GM23248 (cell line): ENCODE measurements at regions not wholly inside any gene's neighbourhood (a gene's known extent, or its start where the extent isn't known, plus 50 kb on each side); places are given as distances from the start of the nearest gene placed in this dataset.

ENCODE experiments used
- DNase-seq: peaks from one replicate; pipeline ENCODE4 v3.0.0-alpha.2; 2015
- H2AFZ ChIP-seq: fragments of 200-600 bp; sonication (generic); 2 replicates; pipeline ENCODE4 v1.6.1; 2016; ENCODE audit warnings: antibody characterized with exemption
- H3F3A ChIP-seq: fragments of 200-600 bp; sonication (generic); 2 replicates; pipeline ENCODE4 v1.6.1; 2016; ENCODE audit warnings: mild to moderate bottlenecking, antibody characterized with exemption, mixed run types; ENCODE audit not compliant: insufficient read depth
- H3K27ac ChIP-seq: fragments of 200-600 bp; sonication (generic); 2 replicates; pipeline ENCODE4 v1.5.1; 2016; ENCODE audit warnings: mild to moderate bottlenecking
- H3K27me3 ChIP-seq: fragments of 200-600 bp; sonication (generic); replicated peaks from 2 replicates; pipeline ENCODE4 v1.6.1; 2016; ENCODE audit warnings: mild to moderate bottlenecking; ENCODE audit not compliant: insufficient read depth
- H3K36me3 ChIP-seq: fragments of 200-600 bp; sonication (generic); 2 replicates; pipeline ENCODE4 v1.6.1; 2016; ENCODE audit warnings: low read depth, mild to moderate bottlenecking
- H3K4me1 ChIP-seq: fragments of 200-600 bp; sonication (generic); 2 replicates; pipeline ENCODE4 v1.6.1; 2016; ENCODE audit warnings: mild to moderate bottlenecking; ENCODE audit not compliant: insufficient read depth
- H3K4me2 ChIP-seq: fragments of 200-600 bp; sonication (generic); one replicate; pipeline ENCODE4 v1.6.1; 2016; ENCODE audit warnings: mild to moderate bottlenecking; ENCODE audit not compliant: unreplicated experiment
- H3K4me3 ChIP-seq: fragments of 200-600 bp; sonication (generic); 2 replicates; pipeline ENCODE4 v1.5.1; 2016; ENCODE audit warnings: mild to moderate bottlenecking
- H3K79me2 ChIP-seq: fragments of 200-600 bp; sonication (generic); 2 replicates; pipeline ENCODE4 v1.6.1; 2016; ENCODE audit warnings: mild to moderate bottlenecking; ENCODE audit not compliant: insufficient read depth
- H3K9ac ChIP-seq: fragments of 200-600 bp; sonication (generic); 2 replicates; pipeline ENCODE4 v1.6.1; 2016; ENCODE audit warnings: mild to moderate bottlenecking
- H3K9me2 ChIP-seq: fragments of 200-600 bp; sonication (generic); 2 replicates; pipeline ENCODE4 v1.6.1; 2016; ENCODE audit warnings: mixed run types, mild to moderate bottlenecking, moderate library complexity; ENCODE audit not compliant: insufficient read depth
- H3K9me3 ChIP-seq: fragments of 200-600 bp; sonication (generic); one replicate; pipeline ENCODE4 v1.6.1; 2017; ENCODE audit warnings: low read depth
- H4K20me1 ChIP-seq: fragments of 200-600 bp; sonication (generic); 2 replicates; pipeline ENCODE4 v1.6.0; 2016; ENCODE audit not compliant: insufficient read depth
- EZH2 ChIP-seq: fragments of 200-600 bp; sonication (generic); IDR thresholded peaks from 2 replicates; pipeline ENCODE4 v1.6.1; 2018; ENCODE audit warnings: antibody characterized with exemption, mild to moderate bottlenecking; ENCODE audit not compliant: insufficient read depth, poor library complexity, severe bottlenecking
- EZH2phosphoT487 ChIP-seq: fragments of 200-600 bp; sonication (generic); IDR thresholded peaks from 2 replicates; pipeline ENCODE4 v1.6.1; 2018; ENCODE audit warnings: antibody characterized with exemption, moderate library complexity, mild to moderate bottlenecking, low read depth; ENCODE audit not compliant: insufficient read depth
- WGBS, 2 experiments: methylation state at CpG; one replicate each; pipeline ENCODE4 v1.1.6; 2015 to 2017; ENCODE audit warnings: low lambda C conversion rate in 2 of 2, low coverage in 1 of 2; ENCODE audit errors: missing lambda C conversion rate in 2 of 2; 5-methylcytosine and 5-hydroxymethylcytosine counted together
- in situ Hi-C: fragments of 300-500 bp; cut with MboI; formaldehyde crosslinking; loops from 2 replicates; pipeline ENCODE4 v1.15.0; 2020

DNA sequence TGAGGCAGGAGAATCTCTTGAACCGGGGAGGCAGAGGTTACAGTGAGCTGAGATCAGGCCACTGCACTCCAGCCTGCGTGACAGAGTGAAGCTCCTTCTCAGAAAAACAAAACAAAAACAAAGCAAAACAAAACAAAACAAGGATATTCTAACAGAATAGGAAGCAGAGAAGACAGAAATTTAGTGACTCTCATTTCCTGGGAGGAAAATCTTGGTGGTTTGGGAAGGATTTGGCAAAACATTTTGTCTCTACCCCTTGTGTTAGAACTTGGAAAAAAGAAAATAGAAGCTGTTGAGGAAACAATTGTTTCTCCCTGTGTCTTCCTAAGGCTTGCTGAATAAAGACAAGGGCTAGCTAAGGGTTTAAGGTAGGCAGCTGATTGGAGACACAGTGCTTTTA, 79.7 kb upstream of the PTPRR start:
- H3K4me3 ChIP-seq = no peak overlapping the region
- in situ Hi-C loops = no loop called here
- TF ChIP-seq EZH2phosphoT487 (no peak), EZH2 (no peak)
- H3K27me3 ChIP-seq = no peaks in the 10 kb centered on the region
- H3F3A ChIP-seq = no peaks in the 10 kb centered on the region
- no peaks in the 10 kb centered on the region for H3K79me2 ChIP-seq
- no peaks in the 10 kb centered on the region for H3K36me3 ChIP-seq
- no peaks in the 10 kb centered on the region for H4K20me1 ChIP-seq
- H3K27ac ChIP-seq = no peak overlapping the region
- H3K9me2 ChIP-seq = no peaks in the 10 kb centered on the region
- WGBS, 2 experiments = 31 to 47% methylated on average over 2 of the region's 2 CpGs
- H3K4me2 ChIP-seq = no peak overlapping the region
- no peaks in the 10 kb centered on the region for H3K9me3 ChIP-seq
- H3K9ac ChIP-seq = no peak overlapping the region
- H2AFZ ChIP-seq = 0 out of 2 replicates have a peak overlapping the region, but pooled peaks have one; percentile 28
- H3K4me1 ChIP-seq = peaks cover 7% of the 10 kb centered on the region
- DNase-seq = no peak

DNA sequence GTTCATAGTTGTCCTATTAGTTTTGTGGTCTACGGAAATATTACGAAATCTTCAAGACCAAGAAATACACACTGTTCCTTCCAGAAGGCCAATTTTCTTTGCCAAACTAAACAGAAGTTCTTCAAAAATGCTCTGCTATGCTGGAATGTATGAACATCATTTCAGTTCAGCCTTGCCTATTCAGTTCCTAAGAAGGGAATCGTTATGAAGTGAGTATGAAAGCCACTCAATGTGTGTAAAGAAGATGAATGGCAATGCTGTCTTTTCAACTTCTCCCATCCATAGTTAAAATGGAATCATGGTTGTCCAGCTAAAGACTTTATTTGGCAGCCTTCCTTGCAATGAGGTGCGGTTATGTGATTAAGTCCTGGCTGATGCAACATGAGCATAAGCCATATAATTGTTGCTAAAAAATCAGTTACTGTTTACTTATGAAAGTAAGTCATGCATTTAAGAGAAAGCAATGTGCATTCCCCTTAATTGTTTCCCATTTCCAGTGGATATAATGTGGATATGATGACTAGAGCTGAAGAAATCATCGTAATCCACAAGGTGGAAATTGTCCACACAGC, 73.8 kb upstream of the PTPRR start:
- H3K27me3 ChIP-seq = no peaks in the 10 kb centered on the region
- no peaks in the 10 kb centered on the region for H3K9me2 ChIP-seq
- peaks cover 13% of the 10 kb centered on the region for H3F3A ChIP-seq
- in situ Hi-C loops = no loop called here
- H3K4me1 ChIP-seq = peaks cover 19% of the 10 kb centered on the region
- WGBS, 2 experiments = 11 to 14% methylated on average over 5 of the region's 5 CpGs
- no peaks in the 10 kb centered on the region for H3K9me3 ChIP-seq
- peak; percentile 88 for DNase-seq
- H3K79me2 ChIP-seq = no peaks in the 10 kb centered on the region
- peak overlapping the region; percentile 90 for H3K27ac ChIP-seq
- H3K4me3 ChIP-seq = peak overlapping the region; percentile 1; the same call in 1 of the 2 replicates
- peak overlapping the region; percentile 12; the same call in 1 of the 2 replicates for H2AFZ ChIP-seq
- H4K20me1 ChIP-seq = no peaks in the 10 kb centered on the region
- H3K4me2 ChIP-seq = peak overlapping the region; percentile 62
- peak overlapping the region; percentile 47; the same call in 1 of the 2 replicates for H3K9ac ChIP-seq
- no peaks in the 10 kb centered on the region for H3K36me3 ChIP-seq
- TF ChIP-seq EZH2phosphoT487 (0 out of 2 replicates have a peak, but pooled peaks have one; percentile 40), EZH2 (no peak)

DNA sequence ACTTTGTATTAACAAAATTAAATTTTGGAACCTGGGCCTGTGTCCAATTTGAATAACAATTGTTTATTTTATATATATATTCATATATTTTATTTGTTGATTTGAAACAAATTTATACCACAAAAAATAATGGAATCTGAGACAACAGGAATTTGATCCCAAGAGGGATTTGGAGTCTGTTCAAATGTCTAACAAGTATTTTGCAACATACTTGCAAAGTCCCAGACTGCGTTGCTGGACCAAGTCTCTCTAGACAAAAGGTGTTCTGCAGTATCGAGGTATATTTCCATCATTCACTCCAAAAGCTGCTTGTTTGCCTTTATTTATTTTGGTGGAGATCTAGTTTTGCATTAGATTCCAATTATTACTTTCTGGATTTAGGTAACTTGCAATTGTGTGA, 68.7 kb upstream of the PTPRR start:
- H3K4me3 ChIP-seq = no peak overlapping the region
- no peak for DNase-seq
- peaks cover 12% of the 10 kb centered on the region for H3F3A ChIP-seq
- H3K36me3 ChIP-seq = no peaks in the 10 kb centered on the region
- WGBS, 2 experiments = 63 to 64% methylated on average over 2 of the region's 2 CpGs
- H3K4me2 ChIP-seq = no peak overlapping the region
- H4K20me1 ChIP-seq = no peaks in the 10 kb centered on the region
- H3K9ac ChIP-seq = no peak overlapping the region
- H3K27ac ChIP-seq = no peak overlapping the region
- H2AFZ ChIP-seq = no peak overlapping the region
- H3K79me2 ChIP-seq = no peaks in the 10 kb centered on the region
- TF ChIP-seq EZH2 (no peak), EZH2phosphoT487 (no peak)
- H3K9me3 ChIP-seq = no peaks in the 10 kb centered on the region
- peaks cover 14% of the 10 kb centered on the region for H3K4me1 ChIP-seq
- no peaks in the 10 kb centered on the region for H3K9me2 ChIP-seq
- no peaks in the 10 kb centered on the region for H3K27me3 ChIP-seq
- in situ Hi-C loops = no loop called here

DNA sequence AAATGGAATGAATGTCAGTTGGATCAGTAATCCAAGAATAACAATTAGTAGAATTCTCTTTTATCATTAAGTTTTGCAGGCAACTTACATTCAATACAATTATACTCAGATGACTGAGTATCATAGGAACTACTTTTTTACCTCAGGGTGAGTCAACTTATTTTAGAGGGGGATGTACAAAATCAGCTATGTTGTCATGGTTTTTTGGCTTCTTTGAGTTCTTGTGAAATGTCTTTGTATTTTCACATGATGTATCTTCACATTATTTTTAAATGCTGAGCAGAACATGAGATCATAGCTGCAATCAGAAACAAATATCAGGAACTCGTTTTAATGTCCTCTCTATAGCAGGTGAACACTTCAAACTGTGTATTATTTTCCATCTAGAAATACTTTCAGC, 65.3 kb upstream of the PTPRR start:
- Histone ChIP-seq H3K4me1 (peaks cover 19% of the 10 kb centered on the region), H3F3A (peaks cover 20% of the 10 kb centered on the region), H3K27me3 (no peaks in the 10 kb centered on the region), H3K79me2 (no peaks in the 10 kb centered on the region), H3K9ac (no peak overlapping the region), H4K20me1 (no peaks in the 10 kb centered on the region), H3K27ac (no peak overlapping the region), H3K9me3 (no peaks in the 10 kb centered on the region), H3K4me2 (peak overlapping the region; percentile 6), H2AFZ (no peak overlapping the region), H3K36me3 (no peaks in the 10 kb centered on the region), H3K9me2 (no peaks in the 10 kb centered on the region), H3K4me3 (no peak overlapping the region)
- in situ Hi-C loops = no loop called here
- DNase-seq = peak; percentile 79
- TF ChIP-seq EZH2 = no peak
- no peak for TF ChIP-seq EZH2phosphoT487
- 5 to 8% methylated on average over 1 of the region's 1 CpG for WGBS, 2 experiments
